GM18873 (cell line): ENCODE measurements at regions not wholly inside any gene's neighbourhood (a gene's known extent, or its start where the extent isn't known, plus 50 kb on each side); places are given as distances from the start of the nearest gene placed in this dataset.

Experiments used
- ATAC-seq: cut with Tn5 transposase; IDR thresholded peaks from one replicate; pipeline ENCODE4 v1.9.1; 2021; ENCODE audit warnings: mild to moderate bottlenecking, moderate library complexity, moderate number of reproducible peaks; ENCODE audit not compliant: unreplicated experiment, low FRiP score

GRCh38 chr9:88751781-88752180 lies 216.8 kb downstream of the NXNL2 start:
- ATAC-seq, result no peak

- no peak for ATAC-seq
Measured at GRCh38 chr9:88753691-88754367, 218.9 kb downstream of the NXNL2 start.

GRCh38 chr9:88754452-88754851 lies 219.5 kb downstream of the NXNL2 start:
- ATAC-seq, result no peak

GRCh38 chr9:88754886-88755285 lies 219.9 kb downstream of the NXNL2 start:
- ATAC-seq, result no peak

GRCh38 chr9:88757406-88758010 lies 222.5 kb downstream of the NXNL2 start:
- no peak for ATAC-seq

- no peak for ATAC-seq
Measured at GRCh38 chr9:88759364-88759763, 224.4 kb downstream of the NXNL2 start.

GRCh38 chr9:88766778-88767503 lies 224.3 kb upstream of the S1PR3 start:
- no peak for ATAC-seq

- no peak for ATAC-seq
Measured at GRCh38 chr9:88767504-88767790, 223.8 kb upstream of the S1PR3 start.

GRCh38 chr9:88772575-88772974 lies 218.7 kb upstream of the S1PR3 start:
- no peak for ATAC-seq

- no peak for ATAC-seq
Measured at GRCh38 chr9:88773126-88773525, 218.1 kb upstream of the S1PR3 start.

GRCh38 chr9:88773627-88774244 lies 217.5 kb upstream of the S1PR3 start:
- ATAC-seq, result no peak

- no peak for ATAC-seq
Measured at GRCh38 chr9:88775037-88775471, 216.2 kb upstream of the S1PR3 start.

- ATAC-seq, result no peak
Measured at GRCh38 chr9:88775559-88775958, 215.7 kb upstream of the S1PR3 start.

GRCh38 chr9:88775966-88776365 lies 215.3 kb upstream of the S1PR3 start:
- ATAC-seq, result no peak

GRCh38 chr9:88776717-88777497 lies 214.4 kb upstream of the S1PR3 start:
- no peak for ATAC-seq

- ATAC-seq, result no peak
Measured at GRCh38 chr9:88777498-88778312, 213.6 kb upstream of the S1PR3 start.

- no peak for ATAC-seq
Measured at GRCh38 chr9:88781628-88782391, 209.5 kb upstream of the S1PR3 start.

- no peak for ATAC-seq
Measured at GRCh38 chr9:88782931-88783710, 208.1 kb upstream of the S1PR3 start.
